ENCODE measurements at regions not wholly inside any gene's neighbourhood (a gene's known extent, or its start where the extent isn't known, plus 50 kb on each side); places are given as distances from the start of the nearest gene placed in this dataset.

- Histone ChIP-seq H4K5ac (ENCODE audit: insufficient read length, low read depth, low read length) (no peak overlapping the region), H3K4me1 (replicated peaks in 1 of 4; ENCODE audit: control insufficient read depth in 3 of 4, insufficient read depth in 4 of 4, low read length in 3 of 4) (peaks cover 0 to 5% (median 0%) of the 10 kb centered on the region in 4 experiments; a peak in 1 of 7 replicates), H2BK12ac (ENCODE audit: low read depth, low read length) (no peak overlapping the region), H3K56ac (replicated peaks; ENCODE audit: insufficient read length, low read depth, low read length) (no peak overlapping the region), H3K4me2 (ENCODE audit: insufficient read depth in 1 of 2, low read depth in 2 of 2, low read length in 2 of 2) (no peak overlapping the region), H3K23me2 (ENCODE audit: low read depth, low read length) (no peaks in the 10 kb centered on the region), H3K9me3 (ENCODE audit: insufficient read depth in 2 of 2, low read depth in 1 of 2, low read length in 1 of 2) (no peaks in the 10 kb centered on the region), H3K36me3 (ENCODE audit: control insufficient read depth in 2 of 4, insufficient read depth in 4 of 4, low read length in 3 of 4) (no peaks in the 10 kb centered on the region), H2BK15ac (ENCODE audit: low read length) (no peak overlapping the region), H3K79me2 (ENCODE audit: control insufficient read depth in 1 of 2, insufficient read depth in 2 of 2, low read length in 2 of 2) (no peaks in the 10 kb centered on the region), H3K18ac (ENCODE audit: extremely low read depth, low read length) (no peak overlapping the region), H2BK120ac (replicated peaks; ENCODE audit: low read depth, low read length) (no peak overlapping the region), H4K8ac (ENCODE audit: extremely low read depth, insufficient read depth, low read length) (no peak overlapping the region), H3K23ac (ENCODE audit: insufficient read length) (no peak overlapping the region), H4K91ac (replicated peaks; ENCODE audit: insufficient read length, low read length) (no peak overlapping the region), H2BK20ac (ENCODE audit: low read length) (no peak overlapping the region), H2AK5ac (ENCODE audit: low read depth, low read length) (no peak overlapping the region), H2BK5ac (ENCODE audit: low read depth, low read length) (no peak overlapping the region), H4K20me1 (replicated peaks in 1 of 2; ENCODE audit: control insufficient read depth in 1 of 2, insufficient read depth in 2 of 2, low read length in 2 of 2) (no peaks in the 10 kb centered on the region), H2AFZ (ENCODE audit: low read length) (no peak overlapping the region), H3K27ac (ENCODE audit: low read depth, low read length) (no peak overlapping the region), H3K27me3 (replicated peaks in 1 of 4; ENCODE audit: control insufficient read depth in 3 of 4, extremely low read depth in 1 of 4, insufficient read depth in 3 of 4, low read length in 3 of 4) (no peaks in the 10 kb centered on the region), H3K14ac (ENCODE audit: insufficient read length) (no peak overlapping the region), H3K79me1 (ENCODE audit: low read depth, low read length) (no peaks in the 10 kb centered on the region), H3K9ac (replicated peaks in 1 of 4; ENCODE audit: extremely low read depth in 1 of 4, low read depth in 3 of 4, low read length in 3 of 4) (no peak overlapping the region), H3K4me3 (ENCODE audit: extremely low read depth in 1 of 4, insufficient read depth in 2 of 4, low read depth in 3 of 4, low read length in 4 of 4) (no peak overlapping the region), H3K4ac (replicated peaks; ENCODE audit: insufficient read length, low read depth, low read length) (no peak overlapping the region)
- WGBS, 2 experiments (ENCODE audit: extremely low coverage in 1 of 2, insufficient coverage in 1 of 2, insufficient read length in 1 of 2, insufficient replicate concordance in 2 of 2, low coverage in 1 of 2, low lambda C conversion rate in 2 of 2, missing lambda C conversion rate in 1 of 2) = 82% methylated on average over 4 of the region's 4 CpGs; no CpG with 5 or more reads in 1 of the 2 experiments
- DNase-seq (ENCODE audit: low read depth in 1 of 2, low spot score in 2 of 2) (peak in 1 of 2 experiments; percentile 16), FAIRE-seq (no peak)
- POLR2A ChIA-PET (ENCODE audit: partially characterized antibody) = no interaction called here
- CTCF ChIA-PET (ENCODE audit: partially characterized antibody) = no interaction called here
- TF ChIP-seq ATF2 (IDR thresholded peaks at IDR 0.05; ENCODE audit: low read length) (no peak), NRF1 (IDR thresholded peaks at IDR 0.05; ENCODE audit: low read depth, low read length) (no peak), TAF7 (optimal IDR thresholded peaks at IDR 0.05; ENCODE audit: borderline replicate concordance, low read depth, low read length) (no peak), CEBPB (IDR thresholded peaks at IDR 0.05; ENCODE audit: low read depth, low read length) (no peak), ATF3 (IDR thresholded peaks at IDR 0.05; ENCODE audit: insufficient read depth, low read depth, low read length) (no peak), YY1 (IDR thresholded peaks at IDR 0.05; ENCODE audit: low read depth, low read length) (no peak), BRCA1 (IDR thresholded peaks at IDR 0.05; ENCODE audit: low read depth, low read length) (no peak), SP2 (IDR thresholded peaks at IDR 0.05; ENCODE audit: low read length) (no peak), SIRT6 (IDR thresholded peaks at IDR 0.05; ENCODE audit: low read length) (no peak), CBX8 (IDR thresholded peaks at IDR 0.05; ENCODE audit: borderline replicate concordance, low read depth, low read length) (no peak), JUN (IDR thresholded peaks at IDR 0.05; ENCODE audit: low read depth, low read length) (no peak), TAF1 (IDR thresholded peaks at IDR 0.05; ENCODE audit: low read depth, low read length) (no peak), GABPA (IDR thresholded peaks at IDR 0.05; ENCODE audit: borderline replicate concordance, insufficient read depth, low read length) (no peak)
Measured at GRCh38 chr16:66206363-66206762, 160.1 kb upstream of the CDH5 start.

Data from H1 (cell line).